Ovary (tissue), 7 donors: ENCODE measurements at regions not wholly inside any gene's neighbourhood (a gene's known extent, or its start where the extent isn't known, plus 50 kb on each side); places are given as distances from the start of the nearest gene placed in this dataset.

Source experiments
- DNase-seq, 5 donors: peaks; one replicate each; pipeline ENCODE4 v3.0.0-alpha.2; 2019 to 2020
- H3K27ac ChIP-seq, 2 donors: fragments of 200-600 bp; one replicate each; pipeline versions ENCODE4 v1.5.1 to v1.8.0; 2019 to 2022
- H3K27me3 ChIP-seq: fragments of 200-600 bp; one replicate; pipeline ENCODE4 v1.8.0; 2022
- H3K36me3 ChIP-seq: fragments of 200-600 bp; sonication (generic); one replicate; pipeline ENCODE4 v1.5.1; 2019
- H3K4me1 ChIP-seq: one replicate; pipeline ENCODE4 v1.8.1; 2013; ENCODE audit warnings: mild to moderate bottlenecking, moderate library complexity; ENCODE audit not compliant: insufficient read depth
- H3K4me3 ChIP-seq: fragments of 200-600 bp; sonication (generic); one replicate; pipeline ENCODE4 v1.5.1; 2017
- H3K9me3 ChIP-seq, 2 donors: fragments of 200-600 bp in 1 of 2; sonication (generic) in 1 of 2; one replicate each; pipeline versions ENCODE4 v1.5.1 to v1.8.1; 2013 to 2019; ENCODE audit warnings: mild to moderate bottlenecking in 1 of 2, moderate library complexity in 1 of 2
- CTCF ChIP-seq, 3 donors: fragments of 450-650 bp in 2 of 3; fragments of 200-600 bp in 1 of 3; IDR thresholded peaks; one replicate each; pipeline versions ENCODE4 v1.5.1 to v1.8.0; 2016 to 2022; ENCODE audit warnings: antibody characterized with exemption in 3 of 3, mild to moderate bottlenecking in 1 of 3
- EP300 ChIP-seq: sonication (generic); formaldehyde crosslinking; IDR thresholded peaks from one replicate; pipeline ENCODE4 v1.6.1; 2017; ENCODE audit warnings: antibody characterized with exemption
- POLR2A ChIP-seq: fragments of 450-650 bp; IDR thresholded peaks from one replicate; pipeline ENCODE4 v1.6.1; 2017; ENCODE audit warnings: antibody characterized with exemption, mild to moderate bottlenecking, moderate library complexity
- WGBS, 3 donors: extraction: QIAGEN DNeasy Blood & Tissue Kit in 1 of 3; methylation state at CpG; one replicate each; pipeline versions ENCODE4 v1.1.5 to v1.1.7; 2013 to 2017; 5-methylcytosine and 5-hydroxymethylcytosine counted together
- intact Hi-C, 4 donors: fragments of 100-400 bp; cut with DNase I; formaldehyde crosslinking; loops; one replicate each; pipeline versions ENCODE4 v1.11.0 to v1.15.1; 2022 to 2023
- donor health status: DM: no; HTN: no; CAD: no; lungs with moderate emphysema.
- donor health status: DM: no; HTN: no; CAD: no.
- donor health status: Bipolar disorder and iron deficiency.
- donor health status: DM: no; HTN: no; CAD: no.
- donor health status: DM: yes; HTN: yes; CAD: no.

GRCh38 chr2:103289105-103289725 lies 527.4 kb downstream of the TMEM182 start:
- Histone ChIP-seq H3K4me3 (no peak overlapping the region), H3K27me3 (no peaks in the 10 kb centered on the region), H3K27ac (no peak overlapping the region), H3K9me3 (no peaks in the 10 kb centered on the region), H3K36me3 (no peaks in the 10 kb centered on the region), H3K4me1 (no peaks in the 10 kb centered on the region)
- 26 to 38% (median 28%) methylated on average over 5 of the region's 5 CpGs for WGBS, 3 donors
- TF ChIP-seq CTCF (IDR thresholded peaks at IDR 0.05) (no peak), POLR2A (no peak), EP300 (no peak)
- no peak for DNase-seq
- intact Hi-C loops: no loop called here

- intact Hi-C loops: no loop called here
- Histone ChIP-seq H3K4me1 (no peaks in the 10 kb centered on the region), H3K36me3 (no peaks in the 10 kb centered on the region), H3K27ac (no peak overlapping the region), H3K27me3 (no peaks in the 10 kb centered on the region), H3K9me3 (no peaks in the 10 kb centered on the region), H3K4me3 (no peak overlapping the region)
- DNase-seq: no peak
- TF ChIP-seq CTCF (IDR thresholded peaks at IDR 0.05) (no peak), EP300 (no peak), POLR2A (no peak)
- WGBS, 3 donors: 40 to 56% (median 46%) methylated on average over 6 of the region's 6 CpGs
Measured at GRCh38 chr2:103292573-103292972, 530.7 kb downstream of the TMEM182 start.

GRCh38 chr2:103293067-103293741 lies 531.4 kb downstream of the TMEM182 start:
- Histone ChIP-seq H3K9me3 (no peaks in the 10 kb centered on the region), H3K36me3 (no peaks in the 10 kb centered on the region), H3K27ac (no peak overlapping the region), H3K4me3 (no peak overlapping the region), H3K27me3 (no peaks in the 10 kb centered on the region), H3K4me1 (no peaks in the 10 kb centered on the region)
- TF ChIP-seq POLR2A (no peak), EP300 (no peak), CTCF (IDR thresholded peaks at IDR 0.05) (no peak)
- WGBS, 3 donors: 10 to 18% (median 12%) methylated on average over 16 of the region's 16 CpGs
- no peak for DNase-seq
- intact Hi-C loops: no loop called here

- TF ChIP-seq POLR2A: no peak
- no peak for TF ChIP-seq EP300
- no peak for TF ChIP-seq CTCF (IDR thresholded peaks at IDR 0.05)
- Histone ChIP-seq H3K36me3 (no peaks in the 10 kb centered on the region), H3K9me3 (no peaks in the 10 kb centered on the region), H3K4me1 (no peaks in the 10 kb centered on the region), H3K4me3 (no peak overlapping the region), H3K27me3 (no peaks in the 10 kb centered on the region), H3K27ac (no peak overlapping the region)
- intact Hi-C loops: no loop called here
- WGBS, 3 donors: 11 to 29% (median 15%) methylated on average over 3 of the region's 3 CpGs
- no peak for DNase-seq
Measured at GRCh38 chr2:103293742-103294077, 531.9 kb downstream of the TMEM182 start.
